ENCODE measurements at regions not wholly inside any gene's neighbourhood (a gene's known extent, or its start where the extent isn't known, plus 50 kb on each side); places are given as distances from the start of the nearest gene placed in this dataset.
"Not testable (repeated sequence)": the region's sequence is repeated elsewhere in the genome, so short reads cannot be mapped to it uniquely, and the experiment has no call there.

DNA sequence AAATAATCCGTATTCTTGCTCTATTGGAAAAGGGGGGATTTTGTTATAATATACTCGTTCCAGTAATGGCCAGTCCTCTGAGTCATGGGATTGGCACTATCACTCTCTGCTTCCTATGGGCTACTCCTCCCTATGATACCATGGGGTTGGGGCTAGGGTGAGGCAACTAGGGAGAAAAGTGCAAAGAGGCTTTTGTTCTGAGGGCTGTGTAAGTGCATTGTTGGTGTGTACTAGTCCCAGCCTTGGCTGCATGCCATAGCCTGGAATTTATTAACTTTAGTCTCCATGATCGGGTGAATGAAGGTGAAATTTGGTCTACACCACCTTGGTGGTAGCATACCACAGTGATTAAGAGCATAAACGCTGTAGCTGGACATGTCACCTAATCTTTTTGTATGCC lies 247.6 kb downstream of the RPAP3 start:
- TF ChIP-seq, protein P1, sequence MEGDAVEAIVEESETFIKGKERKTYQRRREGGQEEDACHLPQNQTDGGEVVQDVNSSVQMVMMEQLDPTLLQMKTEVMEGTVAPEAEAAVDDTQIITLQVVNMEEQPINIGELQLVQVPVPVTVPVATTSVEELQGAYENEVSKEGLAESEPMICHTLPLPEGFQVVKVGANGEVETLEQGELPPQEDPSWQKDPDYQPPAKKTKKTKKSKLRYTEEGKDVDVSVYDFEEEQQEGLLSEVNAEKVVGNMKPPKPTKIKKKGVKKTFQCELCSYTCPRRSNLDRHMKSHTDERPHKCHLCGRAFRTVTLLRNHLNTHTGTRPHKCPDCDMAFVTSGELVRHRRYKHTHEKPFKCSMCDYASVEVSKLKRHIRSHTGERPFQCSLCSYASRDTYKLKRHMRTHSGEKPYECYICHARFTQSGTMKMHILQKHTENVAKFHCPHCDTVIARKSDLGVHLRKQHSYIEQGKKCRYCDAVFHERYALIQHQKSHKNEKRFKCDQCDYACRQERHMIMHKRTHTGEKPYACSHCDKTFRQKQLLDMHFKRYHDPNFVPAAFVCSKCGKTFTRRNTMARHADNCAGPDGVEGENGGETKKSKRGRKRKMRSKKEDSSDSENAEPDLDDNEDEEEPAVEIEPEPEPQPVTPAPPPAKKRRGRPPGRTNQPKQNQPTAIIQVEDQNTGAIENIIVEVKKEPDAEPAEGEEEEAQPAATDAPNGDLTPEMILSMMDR (conservative IDR thresholded peaks at IDR 0.05; ENCODE audit: low read depth, low read length), result no peak
- DNase-seq (ENCODE audit: low read depth), result no peak
- no peak overlapping the region for H3K4me3 ChIP-seq (ENCODE audit: low read depth, low read length)

DNA sequence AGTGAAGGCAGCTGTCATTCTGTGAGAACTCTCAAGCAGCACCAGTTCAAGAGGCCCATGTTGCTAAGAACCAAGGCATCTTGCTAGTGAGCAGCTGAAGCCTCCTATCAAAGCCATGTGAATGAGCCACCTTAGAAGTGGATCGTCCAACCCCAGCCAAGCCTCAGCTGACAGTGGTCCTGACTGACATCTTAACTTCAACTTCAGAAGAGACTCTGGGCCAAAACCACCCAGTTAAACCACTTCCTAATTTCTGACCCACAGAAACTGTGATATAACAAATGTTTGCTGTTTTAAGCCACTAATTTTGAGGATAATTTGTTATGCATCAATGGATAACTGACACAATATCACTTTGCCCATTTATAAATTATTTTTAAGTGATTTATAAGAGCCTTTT lies 256.0 kb downstream of the RPAP3 start:
- DNase-seq (ENCODE audit: low read depth), result no peak
- no peak overlapping the region for H3K4me3 ChIP-seq (ENCODE audit: low read depth, low read length)
- TF ChIP-seq, protein P1 (conservative IDR thresholded peaks at IDR 0.05; ENCODE audit: low read depth, low read length), result no peak

DNA sequence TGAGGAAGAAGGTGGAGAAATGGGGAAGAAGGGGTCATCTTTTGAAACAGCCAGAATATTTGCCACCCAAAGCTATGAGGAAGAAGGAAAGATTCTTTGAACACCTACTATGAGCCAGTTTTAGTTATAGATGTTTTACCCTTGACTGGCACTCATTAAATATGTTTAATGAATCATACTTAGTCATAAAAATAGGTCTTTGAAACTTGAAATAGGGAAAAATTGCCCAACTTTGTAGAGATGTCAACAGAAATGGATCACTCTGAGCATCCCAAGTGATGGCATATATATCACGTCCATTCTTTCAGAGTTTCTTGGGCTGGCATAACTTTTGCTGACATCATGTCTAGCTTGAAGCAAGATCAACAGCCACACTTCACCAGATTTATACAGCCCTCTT lies 263.5 kb downstream of the RPAP3 start:
- H3K4me3 ChIP-seq (ENCODE audit: low read depth, low read length), result no peak overlapping the region
- no peak for DNase-seq (ENCODE audit: low read depth)
- TF ChIP-seq, protein P1 (conservative IDR thresholded peaks at IDR 0.05; ENCODE audit: low read depth, low read length), result no peak

DNA sequence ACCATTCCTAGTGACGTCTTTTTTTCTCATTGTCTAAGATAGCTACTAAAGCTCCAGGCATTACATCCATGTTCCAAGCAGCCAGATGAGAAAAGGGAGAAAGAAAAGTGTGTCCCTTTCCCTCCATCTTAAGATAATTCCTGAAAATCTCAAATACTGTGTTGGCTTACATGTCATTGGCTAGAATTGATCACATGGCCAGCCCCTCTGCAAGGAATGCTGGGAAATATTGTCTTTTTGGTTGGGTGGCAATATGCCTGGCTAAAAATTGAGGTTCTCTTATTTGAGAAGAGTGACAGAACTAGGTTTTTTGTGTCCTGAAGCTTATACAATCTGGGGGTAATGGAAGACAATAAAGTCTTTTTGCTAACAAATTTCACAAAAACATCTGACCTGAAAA lies 264.3 kb downstream of the RPAP3 start:
- H3K4me3 ChIP-seq (ENCODE audit: low read depth, low read length), result no peak overlapping the region
- TF ChIP-seq, protein P1 (conservative IDR thresholded peaks at IDR 0.05; ENCODE audit: low read depth, low read length), result no peak
- DNase-seq (ENCODE audit: low read depth), result no peak

DNA sequence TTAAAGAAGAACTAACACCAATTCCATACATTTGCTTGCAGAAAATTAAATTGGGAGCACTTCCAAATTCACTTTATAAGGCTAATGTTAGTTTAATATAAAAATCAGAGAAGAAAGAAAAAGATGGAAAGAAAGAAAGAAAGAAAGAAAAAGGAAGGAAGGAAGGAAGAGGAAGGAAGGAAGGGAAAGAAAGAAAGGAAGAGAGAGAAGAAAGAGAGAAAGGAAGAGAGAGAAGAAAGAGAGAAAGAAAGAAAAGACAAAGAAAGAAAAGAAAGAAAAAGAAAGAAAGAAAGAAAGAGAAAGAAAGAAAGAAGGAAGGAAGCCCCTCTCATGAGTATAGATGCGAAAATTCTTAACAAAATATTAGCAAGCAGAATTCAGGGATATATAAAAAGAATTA lies 267.7 kb downstream of the RPAP3 start:
- no peak overlapping the region for H3K4me3 ChIP-seq (ENCODE audit: low read depth, low read length)
- TF ChIP-seq, protein P1 (conservative IDR thresholded peaks at IDR 0.05; ENCODE audit: low read depth, low read length), result no peak
- DNase-seq (ENCODE audit: low read depth), result no peak

DNA sequence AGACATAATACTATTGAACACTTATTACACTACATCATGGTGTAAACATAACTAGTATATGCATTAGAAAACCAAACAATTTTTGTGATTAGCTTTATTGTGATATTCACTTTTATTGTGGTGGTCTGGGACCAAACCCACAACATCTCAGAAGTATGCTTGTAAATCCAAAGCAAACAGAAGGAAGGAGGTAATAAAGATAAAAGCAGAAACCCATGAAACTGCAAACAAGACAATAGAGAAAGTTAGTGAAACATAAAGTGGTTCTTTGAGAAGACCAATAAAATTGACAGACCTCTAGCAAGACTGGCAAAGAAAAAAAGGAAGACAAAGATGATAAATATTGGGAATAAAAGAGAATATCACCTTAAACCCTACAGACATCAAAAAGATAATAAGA lies 268.3 kb downstream of the RPAP3 start:
- TF ChIP-seq, protein P1 (conservative IDR thresholded peaks at IDR 0.05; ENCODE audit: low read depth, low read length), result no peak
- no peak for DNase-seq (ENCODE audit: low read depth)
- no peak overlapping the region for H3K4me3 ChIP-seq (ENCODE audit: low read depth, low read length)

DNA sequence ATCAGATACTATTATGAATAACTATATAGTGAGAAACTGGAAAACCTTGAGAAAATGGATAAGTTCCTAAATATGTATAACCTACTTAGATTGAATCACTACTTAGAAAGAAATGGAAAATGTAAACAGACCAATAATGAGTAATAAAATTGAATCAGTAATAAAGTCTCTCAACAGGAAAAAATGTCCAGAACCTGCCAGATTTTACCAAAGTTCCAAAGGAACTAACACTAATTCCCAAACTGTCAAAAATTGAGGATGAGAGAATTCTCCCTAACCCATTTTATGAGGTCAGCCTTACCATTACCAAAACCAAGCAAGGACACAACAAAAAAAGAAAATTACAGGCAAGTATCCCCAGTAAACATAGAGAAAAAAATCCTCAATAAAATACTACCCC lies 272.0 kb downstream of the RPAP3 start:
- TF ChIP-seq, protein P1 (conservative IDR thresholded peaks at IDR 0.05; ENCODE audit: low read depth, low read length), result no peak

DNA sequence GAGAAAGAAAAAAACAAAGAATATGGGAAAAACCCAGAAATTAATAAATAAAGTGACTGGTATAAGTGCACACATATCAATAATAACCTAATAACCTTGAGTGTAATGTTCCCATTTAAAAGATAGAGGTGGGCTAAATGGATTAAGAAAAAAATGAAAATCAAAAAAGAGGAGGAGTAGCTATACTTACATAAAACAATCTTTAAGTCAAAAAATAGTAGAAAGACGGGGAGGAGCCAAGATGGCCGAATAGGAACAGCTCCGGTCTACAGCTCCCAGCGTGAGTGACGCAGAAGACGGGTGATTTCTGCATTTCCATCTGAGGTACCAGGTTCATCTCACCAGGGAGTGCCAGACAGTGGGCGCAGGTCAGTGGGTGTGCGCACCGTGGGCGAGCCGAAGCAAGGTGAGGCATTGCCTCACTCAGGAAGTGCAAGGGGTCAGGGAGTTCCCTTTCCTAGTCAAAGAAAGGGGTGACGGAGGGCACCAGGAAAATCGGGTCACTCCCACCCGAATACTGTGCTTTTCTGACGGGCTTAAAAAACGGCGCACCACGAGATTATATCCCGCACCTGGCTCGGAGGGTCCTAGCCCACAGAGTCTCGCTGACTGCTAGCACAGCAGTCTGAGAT lies 279.0 kb downstream of the RPAP3 start:
- H3K4me3 ChIP-seq (ENCODE audit: low read depth, low read length); DNase-seq (ENCODE audit: low read depth): not testable (repeated sequence)

More for the DNA sequence above, 272.0 kb downstream of the RPAP3 start:
- no peak for DNase-seq (ENCODE audit: low read depth)
- no peak overlapping the region for H3K4me3 ChIP-seq (ENCODE audit: low read depth, low read length)

Measured in choroid plexus epithelial cell (primary cell).